ENCODE measurements at regions not wholly inside any gene's neighbourhood (a gene's known extent, or its start where the extent isn't known, plus 50 kb on each side); places are given as distances from the start of the nearest gene placed in this dataset.

GRCh38 chr13:72050251-72050650 is 183.2 kb upstream of the DACH1 start:
- Mint-ChIP-seq H3K27me3 (no peaks in the 10 kb centered on the region), H3K27ac (no peak overlapping the region), H3K4me1 (no peaks in the 10 kb centered on the region), H3K36me3 (ENCODE audit: low read depth) (no peaks in the 10 kb centered on the region), H3K9me3 (peaks cover 8% of the 10 kb centered on the region), H3K4me3 (no peak overlapping the region)
- ChIA-PET POLR2A (interaction anchor here (0.5 kb wide), 1 partner anchor 142 kb away, joined by 5 read pairs; no protein-coding TSS in a partner anchor), CTCF (no interaction called here)
- DNase-seq = no peak
- no peak for ATAC-seq (ENCODE audit: low read depth)
- intact Hi-C loops (cut with micrococcal nuclease) = no loop called here
- no peak for TF ChIP-seq CTCF (IDR thresholded peaks at IDR 0.05)

- Mint-ChIP-seq H3K9me3 (peaks cover 11% of the 10 kb centered on the region), H3K4me1 (no peaks in the 10 kb centered on the region), H3K36me3 (ENCODE audit: low read depth) (no peaks in the 10 kb centered on the region), H3K27ac (no peak overlapping the region), H3K27me3 (no peaks in the 10 kb centered on the region), H3K4me3 (no peak overlapping the region)
- POLR2A ChIA-PET = no interaction called here
- no peak for DNase-seq
- ATAC-seq (ENCODE audit: low read depth) = no peak
- TF ChIP-seq CTCF (IDR thresholded peaks at IDR 0.05) = no peak
- CTCF ChIA-PET = no interaction called here
- intact Hi-C loops (cut with micrococcal nuclease) = no loop called here
Observed at GRCh38 chr13:72043366-72043765, 176.4 kb upstream of the DACH1 start.

GRCh38 chr13:72041165-72041564 is 174.2 kb upstream of the DACH1 start:
- H3K4me1 Mint-ChIP-seq = no peaks in the 10 kb centered on the region
- H3K27ac Mint-ChIP-seq = no peak overlapping the region
- no peak for TF ChIP-seq CTCF (IDR thresholded peaks at IDR 0.05)
- ChIA-PET CTCF (no interaction called here), POLR2A (no interaction called here)
- DNase-seq = no peak
- intact Hi-C loops (cut with micrococcal nuclease) = no loop called here
- H3K9me3 Mint-ChIP-seq = peaks cover 12% of the 10 kb centered on the region
- H3K36me3 Mint-ChIP-seq (ENCODE audit: low read depth) = no peaks in the 10 kb centered on the region
- H3K4me3 Mint-ChIP-seq = no peak overlapping the region
- no peaks in the 10 kb centered on the region for H3K27me3 Mint-ChIP-seq
- ATAC-seq (ENCODE audit: low read depth) = no peak

GRCh38 chr13:72039126-72039525 is 172.1 kb upstream of the DACH1 start:
- Mint-ChIP-seq H3K9me3 (peaks cover 8% of the 10 kb centered on the region), H3K4me3 (no peak overlapping the region), H3K4me1 (no peaks in the 10 kb centered on the region), H3K27me3 (no peaks in the 10 kb centered on the region), H3K27ac (no peak overlapping the region), H3K36me3 (ENCODE audit: low read depth) (no peaks in the 10 kb centered on the region)
- no peak for ATAC-seq (ENCODE audit: low read depth)
- intact Hi-C loops (cut with micrococcal nuclease) = no loop called here
- ChIA-PET CTCF (no interaction called here), POLR2A (no interaction called here)
- no peak for TF ChIP-seq CTCF (IDR thresholded peaks at IDR 0.05)
- DNase-seq = no peak

- TF ChIP-seq CTCF (IDR thresholded peaks at IDR 0.05) = no peak
- no peaks in the 10 kb centered on the region for H3K4me1 Mint-ChIP-seq
- DNase-seq (no peak), ATAC-seq (ENCODE audit: low read depth) (no peak)
- intact Hi-C loops (cut with micrococcal nuclease) = no loop called here
- ChIA-PET CTCF (no interaction called here), POLR2A (no interaction called here)
- H3K36me3 Mint-ChIP-seq (ENCODE audit: low read depth) = no peaks in the 10 kb centered on the region
- no peaks in the 10 kb centered on the region for H3K27me3 Mint-ChIP-seq
- no peak overlapping the region for H3K4me3 Mint-ChIP-seq
- no peak overlapping the region for H3K27ac Mint-ChIP-seq
- peaks cover 17% of the 10 kb centered on the region for H3K9me3 Mint-ChIP-seq
Observed at GRCh38 chr13:72029981-72030380, 163.0 kb upstream of the DACH1 start.

All from activated B cell treated with CpG ODN at 0.5 μM for 24 hours (primary cell).